IMR-90 (cell line): ENCODE measurements at regions not wholly inside any gene's neighbourhood (a gene's known extent, or its start where the extent isn't known, plus 50 kb on each side); places are given as distances from the start of the nearest gene placed in this dataset.

Experiments used
- BHLHE40 ChIP-seq: fragments of 150-350 bp; IDR thresholded peaks from 2 replicates; pipeline ENCODE4 v1.6.1; 2016; ENCODE audit warnings: mild to moderate bottlenecking, low read depth, low read length
- CEBPB ChIP-seq: IDR thresholded peaks from 2 replicates; pipeline ENCODE4 v1.6.1; 2012; ENCODE audit warnings: low read depth, low read length, improper control_type of control experiment
- CTCF ChIP-seq: conservative IDR thresholded peaks from 2 replicates; pipeline ENCODE4 v1.5.1; 2012; ENCODE audit warnings: mild to moderate bottlenecking, low read depth, low read length, improper control_type of control experiment
- ELK1 ChIP-seq: fragments of 150-350 bp; IDR thresholded peaks from 2 replicates; pipeline ENCODE4 v1.6.1; 2016; ENCODE audit warnings: low read depth, mild to moderate bottlenecking, low read length, moderate library complexity, borderline replicate concordance
- MAFK ChIP-seq: IDR thresholded peaks from 2 replicates; pipeline ENCODE4 v1.6.1; 2012; ENCODE audit warnings: low read depth, low read length, improper control_type of control experiment
- MAZ ChIP-seq: IDR thresholded peaks from 2 replicates; pipeline ENCODE4 v1.6.1; 2012; ENCODE audit warnings: low read depth, mild to moderate bottlenecking, low read length, improper control_type of control experiment, moderate library complexity, borderline replicate concordance
- MXI1 ChIP-seq: IDR thresholded peaks from 2 replicates; pipeline ENCODE4 v1.6.1; 2012; ENCODE audit warnings: low read depth, mild to moderate bottlenecking, low read length, moderate library complexity, borderline replicate concordance
- NFE2L2 ChIP-seq: fragments of 150-350 bp; IDR thresholded peaks from 2 replicates; pipeline ENCODE4 v1.6.1; 2016; ENCODE audit warnings: low read depth, mild to moderate bottlenecking, low read length
- POLR2A ChIP-seq: IDR thresholded peaks from 2 replicates; pipeline ENCODE4 v1.6.1; 2012; ENCODE audit warnings: mild to moderate bottlenecking, low read depth, low read length
- RAD21 ChIP-seq: IDR thresholded peaks from 2 replicates; pipeline ENCODE4 v1.6.1; 2012; ENCODE audit warnings: low read length, improper control_type of control experiment
- RCOR1 ChIP-seq: IDR thresholded peaks from 2 replicates; pipeline ENCODE4 v1.6.1; 2012; ENCODE audit warnings: mild to moderate bottlenecking, low read length, improper control_type of control experiment; ENCODE audit not compliant: insufficient replicate concordance
- RFX5 ChIP-seq: IDR thresholded peaks from 2 replicates; pipeline ENCODE4 v1.8.0; 2012; ENCODE audit warnings: low read depth, mild to moderate bottlenecking, low read length, moderate library complexity
- SMC3 ChIP-seq: fragments of 150-350 bp; IDR thresholded peaks from 2 replicates; pipeline ENCODE4 v1.6.1; 2016; ENCODE audit warnings: low read depth, mild to moderate bottlenecking, antibody characterized with exemption, low read length, moderate library complexity
- USF2 ChIP-seq: fragments of 150-350 bp; IDR thresholded peaks from 2 replicates; pipeline ENCODE4 v1.6.1; 2017; ENCODE audit warnings: mild to moderate bottlenecking, antibody characterized with exemption, low read length, low read depth

- TF ChIP-seq POLR2A (no peak), BHLHE40 (no peak), CTCF (no peak), RAD21 (no peak), MXI1 (no peak), MAFK (no peak), CEBPB (no peak), RFX5 (no peak), SMC3 (no peak), RCOR1 (no peak), MAZ (no peak), USF2 (no peak), ELK1 (no peak), NFE2L2 (no peak)
These were observed 209.2 kb upstream of the ASCC3 start for GRCh38 chr6:101090281-101090680.
